Keratinocyte (primary cell): ENCODE measurements at regions not wholly inside any gene's neighbourhood (a gene's known extent, or its start where the extent isn't known, plus 50 kb on each side); places are given as distances from the start of the nearest gene placed in this dataset.

Experiments
- DNase-seq: peaks from one replicate; pipeline ENCODE4 v3.0.0-alpha.2; 2011; ENCODE audit warnings: low read depth, missing footprints, low spot score
- FAIRE-seq: peaks from 2 replicates; lab custom pipeline; 2011; peaks lifted over from hg19 to GRCh38; lab: Jason Lieb, UNC
- H2AFZ ChIP-seq: 2 replicates; pipeline ENCODE4 v1.6.0; 2012; ENCODE audit warnings: low read length, control low read depth, inconsistent platforms; ENCODE audit not compliant: control insufficient read depth
- H3K27ac ChIP-seq: 2 replicates; pipeline ENCODE4 v1.5.1; 2011; ENCODE audit warnings: low read length; ENCODE audit not compliant: control insufficient read depth, insufficient read depth
- H3K27me3 ChIP-seq: 3 replicates; pipeline ENCODE4 v1.6.0; 2011; ENCODE audit warnings: low read length; ENCODE audit not compliant: control insufficient read depth, insufficient read depth; ENCODE audit errors: extremely low read depth
- H3K36me3 ChIP-seq, 2 experiments: 2 replicates in 1 of 2; 3 replicates in 1 of 2; pipeline ENCODE4 v1.5.1; 2011; ENCODE audit warnings: low read length in 2 of 2, mild to moderate bottlenecking in 1 of 2; ENCODE audit not compliant: control insufficient read depth in 2 of 2, insufficient read depth in 2 of 2; ENCODE audit errors: extremely low read depth in 1 of 2
- H3K4me1 ChIP-seq: 3 replicates; pipeline ENCODE4 v1.5.1; 2011; ENCODE audit warnings: low read length; ENCODE audit not compliant: control insufficient read depth, insufficient read depth; ENCODE audit errors: extremely low read depth
- H3K4me2 ChIP-seq: 3 replicates; pipeline ENCODE4 v1.6.0; 2011; ENCODE audit warnings: low read depth, low read length; ENCODE audit not compliant: control insufficient read depth, insufficient read depth; ENCODE audit errors: extremely low read depth
- H3K4me3 ChIP-seq, 3 experiments: fragments of 200-600 bp in 1 of 3; sonication (generic) in 1 of 3; 2 replicates in 2 of 3; 3 replicates in 1 of 3; pipeline ENCODE4 v1.5.1; 2011 to 2016; ENCODE audit warnings: low read length in 3 of 3, mild to moderate bottlenecking in 3 of 3, control low read depth in 2 of 3, inconsistent platforms in 1 of 3, low read depth in 1 of 3, mixed read lengths in 1 of 3, mixed run types in 1 of 3, moderate library complexity in 1 of 3; ENCODE audit not compliant: control insufficient read depth in 2 of 3, insufficient read depth in 2 of 3; ENCODE audit errors: extremely low read depth in 1 of 3
- H3K79me2 ChIP-seq: 2 replicates; pipeline ENCODE4 v1.6.0; 2012; ENCODE audit warnings: low read length; ENCODE audit not compliant: control insufficient read depth, insufficient read depth
- H3K9ac ChIP-seq: 3 replicates; pipeline ENCODE4 v1.6.0; 2011; ENCODE audit warnings: low read length; ENCODE audit not compliant: control insufficient read depth, insufficient read depth; ENCODE audit errors: extremely low read depth
- H3K9me1 ChIP-seq: 3 replicates; pipeline ENCODE4 v1.6.0; 2011; ENCODE audit warnings: low read length; ENCODE audit not compliant: control insufficient read depth, insufficient read depth; ENCODE audit errors: extremely low read depth
- H3K9me3 ChIP-seq: 2 replicates; pipeline ENCODE4 v1.5.1; 2012; ENCODE audit warnings: low read depth, low read length; ENCODE audit not compliant: control insufficient read depth
- H4K20me1 ChIP-seq: 3 replicates; pipeline ENCODE4 v1.6.0; 2011; ENCODE audit warnings: low read length; ENCODE audit not compliant: control insufficient read depth, insufficient read depth; ENCODE audit errors: extremely low read depth
- CTCF ChIP-seq, 3 experiments: IDR thresholded peaks in 1 of 3; conservative IDR thresholded peaks in 1 of 3; optimal IDR thresholded peaks in 1 of 3; 2 replicates in 2 of 3; 3 replicates in 1 of 3; pipeline versions ENCODE3 to v1.5.1; 2011; ENCODE audit warnings: low read length in 3 of 3, mild to moderate bottlenecking in 3 of 3, moderate library complexity in 2 of 3, control low read depth in 1 of 3, inconsistent platforms in 1 of 3; ENCODE audit not compliant: insufficient read depth in 2 of 3; ENCODE audit errors: extremely low read depth in 1 of 3
- EZH2 ChIP-seq: IDR thresholded peaks from one replicate; pipeline ENCODE4 v1.6.1; 2012; ENCODE audit warnings: inconsistent platforms, mild to moderate bottlenecking, low read length, moderate library complexity
- dilution Hi-C: fragments of 300-500 bp; cut with MboI; formaldehyde crosslinking; loops from one replicate; pipeline ENCODE4 v1.7.0; 2020; ENCODE audit warnings: low sequenced_read_pairs; ENCODE audit not compliant: extremely low pct_ligation_motif_present

- Histone ChIP-seq H3K4me1 (no peaks in the 10 kb centered on the region), H3K79me2 (no peaks in the 10 kb centered on the region), H3K27me3 (no peaks in the 10 kb centered on the region), H3K9me3 (no peaks in the 10 kb centered on the region), H3K9me1 (no peaks in the 10 kb centered on the region), H3K27ac (no peak overlapping the region), H3K4me2 (no peak overlapping the region), H3K4me3 (no peak overlapping the region), H3K9ac (no peak overlapping the region), H3K36me3 (no peaks in the 10 kb centered on the region), H2AFZ (no peak overlapping the region), H4K20me1 (no peaks in the 10 kb centered on the region)
- TF ChIP-seq CTCF (optimal IDR thresholded peaks at IDR 0.05 in 1 of 3, IDR thresholded peaks at IDR 0.05 in 1 of 3, conservative IDR thresholded peaks at IDR 0.05 in 1 of 3; ENCODE audit: extremely low read depth in 1 of 3, insufficient read depth in 2 of 3, low read length in 3 of 3) (no peak), EZH2 (no peak)
- dilution Hi-C loops: no loop called here
- no peak for DNase-seq
- FAIRE-seq: no peak
Measured at GRCh38 chr3:164608554-164609276, 469.6 kb downstream of the SI start.

GRCh38 chr3:164604687-164605086 is 473.6 kb downstream of the SI start:
- Histone ChIP-seq H3K9me1 (no peaks in the 10 kb centered on the region), H4K20me1 (no peaks in the 10 kb centered on the region), H3K36me3 (no peaks in the 10 kb centered on the region), H3K4me1 (no peaks in the 10 kb centered on the region), H3K9me3 (no peaks in the 10 kb centered on the region), H3K4me3 (no peak overlapping the region), H3K27me3 (no peaks in the 10 kb centered on the region), H2AFZ (no peak overlapping the region), H3K9ac (no peak overlapping the region), H3K27ac (no peak overlapping the region), H3K79me2 (no peaks in the 10 kb centered on the region), H3K4me2 (no peak overlapping the region)
- DNase-seq: no peak
- FAIRE-seq: no peak
- TF ChIP-seq CTCF (optimal IDR thresholded peaks at IDR 0.05 in 1 of 3, IDR thresholded peaks at IDR 0.05 in 1 of 3, conservative IDR thresholded peaks at IDR 0.05 in 1 of 3; ENCODE audit: extremely low read depth in 1 of 3, insufficient read depth in 2 of 3, low read length in 3 of 3) (no peak), EZH2 (no peak)
- dilution Hi-C loops: no loop called here
